Inferior parietal cortex (tissue), 1 donor: ENCODE measurements at regions not wholly inside any gene's neighbourhood (a gene's known extent, or its start where the extent isn't known, plus 50 kb on each side); places are given as distances from the start of the nearest gene placed in this dataset.
A peak's percentile ranks its signal among the peaks of the same experiment; 100 is the strongest.
"Not testable (repeated sequence)": the region's sequence is repeated elsewhere in the genome, so short reads cannot be mapped to it uniquely, and the experiment has no call there.

Source experiments
- DNase-seq: peaks from one replicate; pipeline ENCODE4 v3.0.0-alpha.2; 2016; ENCODE audit errors: extremely low spot score

DNA sequence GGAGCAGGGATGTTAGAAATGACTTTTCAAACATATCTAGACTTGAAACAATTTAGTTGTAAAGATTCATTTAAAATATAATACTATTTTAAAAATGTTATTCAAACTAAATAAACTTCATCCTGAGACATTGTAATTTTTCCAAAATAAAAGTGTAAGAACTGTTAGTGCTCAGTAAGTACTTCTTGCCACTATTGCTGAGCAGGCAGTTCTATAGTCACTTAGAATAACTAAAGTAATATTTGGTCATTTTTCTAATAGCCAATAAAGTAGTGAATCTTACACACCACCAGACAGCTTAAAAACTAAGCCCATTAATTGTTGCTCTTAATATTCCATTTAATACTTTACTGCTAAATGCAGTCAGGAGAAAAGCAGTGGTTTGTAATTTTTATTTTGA lies 1120.0 kb upstream of the CDH10 start:
- DNase-seq: no peak

DNA sequence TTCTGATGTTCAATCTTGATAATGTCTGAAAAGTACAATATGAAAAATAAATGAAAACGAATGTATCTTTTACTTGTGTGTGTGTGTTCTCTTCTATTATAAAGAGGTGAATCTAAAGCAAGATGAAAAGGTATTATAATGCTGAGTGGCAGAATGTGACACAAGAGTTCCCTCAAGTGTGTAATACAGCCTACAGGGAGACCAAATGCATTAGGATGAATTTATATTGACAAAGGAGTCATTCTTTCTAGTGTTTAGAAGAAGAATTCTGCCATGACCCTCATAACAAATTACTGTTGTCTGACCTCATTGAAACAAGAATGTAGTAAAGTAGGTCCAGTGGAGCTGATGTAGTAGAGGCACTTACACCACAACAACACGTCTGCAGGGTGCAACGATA lies 1119.0 kb upstream of the CDH10 start:
- no peak for DNase-seq

GRCh38 chr5:25754895-25755294 lies 1110.1 kb upstream of the CDH10 start:
- no peak for DNase-seq

GRCh38 chr5:25744908-25745307 lies 1100.1 kb upstream of the CDH10 start:
- DNase-seq: no peak

DNA sequence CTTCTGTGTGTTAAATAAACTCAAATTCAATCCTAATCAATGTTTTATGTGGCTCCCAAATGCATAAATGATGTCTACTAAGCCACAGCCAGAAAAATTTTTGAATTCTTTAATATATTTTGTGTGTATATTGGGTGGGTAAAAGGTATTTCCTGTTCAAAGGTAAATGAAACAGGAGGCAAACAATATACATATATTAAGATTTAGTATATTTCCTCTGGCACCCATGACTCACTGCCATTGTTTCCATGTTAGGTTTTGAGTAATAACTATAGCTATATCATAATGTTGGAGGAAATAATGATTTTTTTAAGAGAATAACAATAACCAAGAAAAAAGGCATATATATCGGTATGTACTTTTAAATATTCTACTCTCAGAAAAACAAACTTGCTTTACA lies 1071.9 kb upstream of the CDH10 start:
- no peak for DNase-seq

- no peak for DNase-seq
Observed at GRCh38 chr5:25713259-25713658, 1068.5 kb upstream of the CDH10 start.

DNA sequence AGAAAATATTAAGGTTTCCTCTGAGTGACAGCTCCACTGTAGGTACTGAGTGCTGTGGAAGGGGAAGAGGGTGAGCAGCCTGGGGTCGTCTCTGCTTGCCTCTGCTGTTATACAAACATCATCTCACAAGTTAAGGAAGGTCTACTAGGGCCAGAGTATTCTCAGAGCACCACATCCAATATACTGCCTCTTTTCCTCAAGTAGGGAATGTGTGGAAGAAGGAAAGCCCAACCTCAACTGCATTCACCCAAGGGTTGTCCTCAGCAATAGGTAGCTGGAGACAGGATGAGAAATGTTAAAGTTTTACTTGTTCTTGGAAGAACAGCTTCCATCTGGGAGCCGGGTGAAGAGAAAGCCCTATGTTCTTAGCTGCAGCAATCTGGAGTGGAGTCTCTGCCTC lies 1062.3 kb upstream of the CDH10 start:
- no peak for DNase-seq

DNA sequence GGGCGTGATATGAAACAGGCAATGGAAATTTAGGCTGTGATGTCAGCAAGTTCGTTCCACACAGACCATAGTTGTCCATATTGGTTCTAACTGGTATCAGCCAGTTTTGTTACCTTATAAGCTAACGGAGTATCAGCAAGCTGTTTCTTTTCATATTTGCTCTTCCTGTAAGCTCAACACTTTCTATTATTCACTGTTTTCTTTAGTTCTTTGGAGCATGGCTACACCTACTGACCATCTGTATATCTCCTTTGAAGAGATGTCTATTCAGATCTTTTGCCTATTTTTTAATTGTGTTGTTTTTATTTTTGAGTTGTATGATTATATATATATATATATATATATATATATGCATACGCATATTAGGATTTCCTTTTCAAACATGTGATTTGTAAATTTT lies 1057.2 kb upstream of the CDH10 start:
- no peak for DNase-seq

- DNase-seq: peak; percentile 40
Observed at GRCh38 chr5:25694801-25695200, 1050.0 kb upstream of the CDH10 start.

DNA sequence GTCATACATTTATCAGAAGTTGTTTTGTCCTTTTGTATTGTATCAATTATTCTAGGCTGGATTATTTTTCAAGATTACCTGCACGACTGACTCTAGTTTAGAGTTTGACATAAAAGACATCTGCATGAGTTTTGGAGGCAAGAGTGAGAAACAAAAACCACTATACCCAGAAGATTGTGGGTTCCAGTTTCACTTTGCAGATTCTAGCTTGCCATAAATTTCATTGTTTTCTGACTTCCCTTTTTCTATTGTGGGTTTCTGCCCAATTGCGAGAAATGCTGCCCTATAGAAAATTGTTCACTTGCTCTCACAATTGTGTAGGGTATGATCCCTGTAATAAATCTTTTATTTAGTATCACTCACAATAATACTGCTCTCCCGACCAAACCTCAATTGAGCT lies 1043.4 kb upstream of the CDH10 start:
- DNase-seq: no peak

GRCh38 chr5:25669645-25670401 lies 1025.0 kb upstream of the CDH10 start:
- DNase-seq: no peak

DNA sequence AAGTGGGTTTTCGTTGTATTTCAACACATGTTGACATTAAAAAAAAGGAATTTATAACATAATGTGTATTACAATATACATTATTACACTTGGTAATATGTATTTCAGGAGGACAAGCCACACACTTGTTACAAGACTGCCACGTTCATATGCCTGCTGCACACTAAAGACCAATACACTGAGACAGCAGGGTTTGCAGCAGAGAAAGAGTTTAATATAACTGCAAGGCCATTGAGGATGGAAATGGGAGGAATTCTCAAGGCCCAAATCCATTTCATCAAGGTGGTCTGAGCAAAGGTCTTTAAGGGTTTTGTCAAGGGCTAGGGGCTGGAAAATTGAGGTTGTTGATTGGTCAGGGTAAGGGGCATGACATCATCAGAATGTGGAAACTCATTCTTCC lies 1017.8 kb upstream of the CDH10 start:
- DNase-seq: no peak

DNA sequence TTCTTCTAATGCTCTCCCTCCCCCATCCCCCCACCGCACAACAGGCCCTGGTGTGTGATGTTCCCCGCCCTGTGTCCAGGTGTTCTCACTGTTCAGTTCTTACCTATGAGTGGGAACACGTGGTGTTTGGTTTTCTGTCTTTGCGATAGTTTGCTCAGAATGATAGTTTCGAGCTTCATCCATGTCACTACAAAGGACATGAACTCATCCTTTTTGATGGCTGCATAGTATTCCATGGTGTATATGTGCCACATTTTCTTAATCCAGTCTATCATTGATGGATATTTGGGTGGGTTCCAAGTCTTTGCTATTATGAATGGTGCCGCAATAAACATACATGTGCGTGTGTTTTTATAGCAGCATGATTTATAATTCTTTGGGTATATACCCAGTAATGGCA lies 1005.5 kb upstream of the CDH10 start:
- not testable (repeated sequence) for DNase-seq

- DNase-seq: no peak
Observed at GRCh38 chr5:25649628-25650265, 1005.0 kb upstream of the CDH10 start.

DNA sequence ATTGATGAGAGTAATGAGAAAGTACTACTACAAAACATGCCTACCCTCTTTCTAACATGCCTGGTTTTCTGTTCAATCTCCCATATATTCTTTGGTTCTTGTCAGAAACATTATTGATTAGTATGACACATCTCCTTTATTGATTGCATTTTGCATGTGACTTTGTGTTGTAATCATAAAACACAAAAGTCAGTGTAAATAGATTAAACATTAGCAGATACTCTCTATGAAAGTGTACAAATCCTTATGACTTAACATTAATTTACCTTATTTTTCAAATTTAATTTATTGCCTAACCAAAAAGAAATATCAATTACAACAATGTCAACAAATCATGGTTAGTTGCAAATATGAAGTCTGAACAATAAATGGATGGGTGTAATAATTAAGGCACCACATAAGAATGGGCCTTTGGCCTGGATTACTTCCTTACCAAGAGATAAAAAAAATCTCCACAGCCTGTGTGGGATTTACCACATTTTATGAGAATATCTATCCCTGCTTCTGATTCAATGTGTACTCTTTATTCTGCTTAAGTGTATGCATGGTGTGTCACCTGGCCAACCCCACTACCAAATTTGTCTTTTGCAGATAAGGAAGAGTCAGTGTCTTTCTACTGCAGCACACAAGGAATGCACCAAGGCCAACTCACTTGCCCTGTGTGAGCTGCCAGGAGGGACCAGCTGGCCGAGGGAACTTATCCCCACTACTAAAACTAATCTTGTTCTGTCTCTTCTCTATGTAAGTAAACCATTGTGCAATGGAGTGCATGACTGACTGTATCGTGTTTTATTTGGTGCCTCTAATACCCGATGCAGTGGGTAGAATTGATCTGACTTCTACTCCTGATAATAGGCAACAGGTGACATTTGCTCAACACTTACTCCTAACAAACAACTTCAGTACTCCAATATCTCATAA lies 1001.9 kb upstream of the CDH10 start:
- DNase-seq: no peak

DNA sequence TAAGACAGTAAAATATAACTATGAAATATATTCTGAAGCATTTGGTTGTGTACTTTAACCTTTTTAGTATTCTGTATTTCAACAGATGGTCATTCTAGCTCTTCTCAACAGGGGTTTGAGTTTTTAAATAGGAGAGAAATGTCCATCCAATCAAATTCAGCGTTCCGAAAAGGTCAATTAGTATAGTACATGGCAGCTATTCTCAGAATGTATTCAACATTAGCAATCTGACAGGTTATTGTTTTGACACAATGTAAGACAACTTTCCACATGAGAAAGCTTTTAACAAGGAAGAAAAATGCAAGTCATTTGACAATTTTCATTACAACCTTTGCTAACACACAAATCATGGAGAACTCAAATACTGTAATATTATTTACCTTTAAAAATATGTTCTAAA lies 996.3 kb upstream of the CDH10 start:
- no peak for DNase-seq

DNA sequence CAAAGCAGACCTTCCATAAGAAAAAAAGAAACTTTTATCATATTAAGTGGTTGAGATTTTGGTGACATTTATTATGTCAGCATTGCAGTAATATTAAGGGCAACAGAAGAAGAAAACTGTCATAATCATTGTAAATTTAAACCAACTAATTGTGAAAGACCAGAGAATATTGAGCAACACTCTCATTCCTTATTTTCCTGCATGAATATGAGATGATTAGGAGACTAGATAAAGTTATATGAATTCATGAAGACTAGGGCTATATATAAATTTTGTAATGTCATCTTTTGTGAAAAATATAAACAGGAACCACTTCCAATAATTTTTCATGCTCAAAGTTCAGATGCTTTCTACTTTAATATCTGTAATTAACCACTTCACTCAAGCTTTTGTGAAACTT lies 974.5 kb upstream of the CDH10 start:
- no peak for DNase-seq

DNA sequence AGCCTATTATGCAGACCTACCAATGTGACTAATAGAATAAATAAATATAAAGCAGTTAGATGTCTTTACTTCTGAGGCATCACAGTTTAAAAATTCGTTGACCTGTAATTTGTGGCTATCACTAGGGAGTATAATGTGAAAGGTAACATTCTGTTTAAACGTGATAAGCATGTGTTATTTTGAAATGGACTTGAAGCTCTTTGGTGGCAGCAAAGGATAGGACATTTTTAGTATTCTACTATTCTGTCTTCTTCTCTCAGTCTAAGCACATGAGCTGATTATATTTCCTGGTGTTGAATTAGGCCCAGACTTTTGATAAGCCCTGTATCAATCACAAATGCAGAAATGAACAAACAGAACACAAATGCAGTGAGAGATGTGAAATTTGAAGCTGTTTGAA lies 974.0 kb upstream of the CDH10 start:
- no peak for DNase-seq

DNA sequence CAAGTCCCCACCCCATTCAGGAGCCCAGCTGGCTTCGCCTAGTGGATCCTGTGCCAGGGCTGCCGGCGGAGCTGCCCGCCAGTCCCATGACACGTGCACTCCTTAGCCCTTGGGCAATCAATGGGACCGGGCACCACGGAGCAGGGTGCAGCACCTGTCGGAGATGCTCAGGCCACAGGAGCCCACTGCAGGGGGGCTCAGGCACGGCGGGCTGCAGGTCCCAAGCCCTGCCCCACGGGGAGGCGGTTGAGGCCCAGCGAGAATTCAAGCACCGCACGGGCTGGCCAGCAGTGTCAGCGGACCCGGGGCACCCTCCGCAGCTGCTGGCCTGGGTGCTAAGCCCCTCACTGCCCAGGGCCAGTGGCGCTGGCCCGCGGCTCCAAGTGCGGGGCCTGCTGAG lies 969.7 kb upstream of the CDH10 start:
- no peak for DNase-seq

DNA sequence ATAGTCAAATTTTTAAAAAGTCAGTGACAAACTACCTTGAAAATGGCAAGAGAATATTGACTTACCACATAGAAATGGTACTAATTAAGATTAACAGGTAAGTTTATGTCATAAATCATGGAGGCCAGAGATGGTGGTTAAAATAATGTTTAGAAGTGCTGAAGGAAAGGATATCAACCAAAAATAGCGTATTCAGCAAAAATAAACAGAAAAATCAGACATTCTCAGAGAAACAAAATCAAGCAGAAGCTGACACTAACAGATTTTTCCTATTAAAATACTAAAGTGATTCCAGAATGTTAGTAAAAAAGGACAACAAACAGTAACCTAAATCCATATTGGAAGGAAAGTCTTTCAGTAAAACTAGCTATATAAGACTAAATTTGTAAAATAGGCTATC lies 959.9 kb upstream of the CDH10 start:
- no peak for DNase-seq

DNA sequence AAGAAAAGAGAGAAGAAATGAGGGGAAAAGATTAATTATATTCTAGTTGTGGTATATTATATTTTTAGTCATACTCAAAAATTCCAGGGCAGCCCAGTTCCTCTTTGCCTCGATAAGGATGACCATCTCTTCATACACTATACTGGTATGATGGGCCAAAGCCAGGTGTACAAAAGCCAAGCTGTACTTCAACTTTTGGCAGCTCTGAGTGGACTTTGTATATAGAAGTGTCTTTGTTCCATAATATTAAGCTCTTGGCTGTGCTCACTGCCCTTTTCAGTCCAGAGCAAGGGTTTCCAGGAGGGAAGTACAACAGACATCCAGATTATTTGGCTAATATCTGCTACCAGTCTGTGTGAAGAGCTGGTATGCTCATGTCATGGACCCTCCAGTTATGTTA lies 934.3 kb upstream of the CDH10 start:
- no peak for DNase-seq

- DNase-seq: no peak
Observed at GRCh38 chr5:25573691-25574090, 928.9 kb upstream of the CDH10 start.
